Neural cell (in vitro differentiated cells): ENCODE measurements at regions not wholly inside any gene's neighbourhood (a gene's known extent, or its start where the extent isn't known, plus 50 kb on each side); places are given as distances from the start of the nearest gene placed in this dataset.

Source experiments
- H2AFZ ChIP-seq: fragments of 200-600, 300-800 bp; sonication (generic), shearing (Covaris generic); 2 replicates; pipeline ENCODE4 v1.6.0; 2014; ENCODE audit warnings: low read depth, mild to moderate bottlenecking, antibody characterized with exemption, low read length, moderate library complexity
- H3F3A ChIP-seq: fragments of 200-600 bp; shearing (Covaris generic); 2 replicates; pipeline ENCODE4 v1.6.1; 2016; ENCODE audit warnings: mild to moderate bottlenecking, moderate library complexity, mixed read lengths, antibody characterized with exemption, low read length; ENCODE audit not compliant: insufficient read depth, poor library complexity, severe bottlenecking
- H3K27ac ChIP-seq: fragments of 200-600, 300-800 bp; sonication (generic), shearing (Covaris generic); 2 replicates; pipeline ENCODE4 v1.5.1; 2014; ENCODE audit warnings: mild to moderate bottlenecking, low read length, moderate library complexity
- H3K27me3 ChIP-seq: fragments of 300-800, 200-600 bp; sonication (generic), shearing (Covaris generic); 2 replicates; pipeline ENCODE4 v1.6.0; 2014; ENCODE audit warnings: mild to moderate bottlenecking, low read depth, low read length, moderate library complexity; ENCODE audit not compliant: insufficient read depth
- H3K36me3 ChIP-seq: fragments of 300-800, 200-600 bp; sonication (generic), shearing (Covaris generic); 2 replicates; pipeline ENCODE4 v1.5.1; 2014; ENCODE audit warnings: mild to moderate bottlenecking, antibody characterized with exemption, low read length, moderate library complexity; ENCODE audit not compliant: insufficient read depth
- H3K4me2 ChIP-seq: fragments of 300-800, 200-600 bp; sonication (generic), shearing (Covaris generic); 2 replicates; pipeline ENCODE4 v1.6.0; 2014; ENCODE audit warnings: mild to moderate bottlenecking, low read length
- H3K4me3 ChIP-seq: fragments of 300-800, 200-600 bp; sonication (generic), shearing (Covaris generic); 2 replicates; pipeline ENCODE4 v1.5.1; 2014; ENCODE audit warnings: mild to moderate bottlenecking, low read length, moderate library complexity
- H3K79me2 ChIP-seq: fragments of 200-600 bp; shearing (Covaris generic); replicated peaks from 2 replicates; pipeline ENCODE4 v1.6.0; 2014; ENCODE audit warnings: mild to moderate bottlenecking, low read length, moderate library complexity; ENCODE audit not compliant: insufficient read depth
- H3K9ac ChIP-seq: fragments of 300-800, 200-600 bp; sonication (generic), shearing (Covaris generic); 2 replicates; pipeline ENCODE4 v1.6.1; 2016; ENCODE audit warnings: mild to moderate bottlenecking, low read length, mixed read lengths
- H3K9me2 ChIP-seq: fragments of 200-600 bp; shearing (Covaris generic); 2 replicates; pipeline ENCODE4 v1.6.1; 2016; ENCODE audit warnings: mild to moderate bottlenecking, low read length, mixed read lengths; ENCODE audit not compliant: insufficient read depth
- H3K9me3 ChIP-seq: fragments of 200-600, 300-800 bp; sonication (generic), shearing (Covaris generic); 2 replicates; pipeline ENCODE4 v1.6.1; 2016; ENCODE audit warnings: mild to moderate bottlenecking, mixed run types, low read length, moderate library complexity, mixed read lengths
- H4K20me1 ChIP-seq: fragments of 200-600 bp; shearing (Covaris generic); 2 replicates; pipeline ENCODE4 v1.6.1; 2016; ENCODE audit warnings: mild to moderate bottlenecking, mixed run types; ENCODE audit not compliant: insufficient read depth
- CTCF ChIP-seq: fragments of 450-650 bp; IDR thresholded peaks from 2 replicates; pipeline ENCODE4 v1.5.1; 2014; ENCODE audit warnings: antibody characterized with exemption, mild to moderate bottlenecking, moderate library complexity; ENCODE audit not compliant: poor library complexity, severe bottlenecking
- EP300 ChIP-seq: fragments of 450-650 bp; conservative IDR thresholded peaks from 2 replicates; pipeline ENCODE4 v1.6.1; 2014; ENCODE audit warnings: antibody characterized with exemption, mild to moderate bottlenecking, moderate library complexity; ENCODE audit not compliant: poor library complexity, severe bottlenecking
- EZH2 ChIP-seq: fragments of 200-600, 300-800 bp; shearing (Covaris generic), sonication (generic); IDR thresholded peaks from 2 replicates; pipeline ENCODE4 v1.6.1; 2014; ENCODE audit warnings: antibody characterized with exemption, low read length, borderline replicate concordance, mild to moderate bottlenecking; ENCODE audit not compliant: insufficient read depth, poor library complexity, severe bottlenecking
- MXI1 ChIP-seq: fragments of 450-650 bp; conservative IDR thresholded peaks from 2 replicates; pipeline ENCODE4 v1.6.1; 2014; ENCODE audit warnings: antibody characterized with exemption, mild to moderate bottlenecking; ENCODE audit not compliant: poor library complexity, severe bottlenecking
- POLR2AphosphoS5 ChIP-seq: IDR thresholded peaks from 2 replicates; pipeline ENCODE4 v1.6.1; 2012
- RAD21 ChIP-seq: fragments of 450-650 bp; conservative IDR thresholded peaks from 2 replicates; pipeline ENCODE4 v1.6.1; 2014; ENCODE audit warnings: antibody characterized with exemption, mild to moderate bottlenecking, moderate library complexity
- REST ChIP-seq: IDR thresholded peaks from 2 replicates; pipeline ENCODE4 v1.6.1; 2012; ENCODE audit warnings: borderline replicate concordance
- SMC3 ChIP-seq: fragments of 450-650 bp; conservative IDR thresholded peaks from 2 replicates; pipeline ENCODE4 v1.6.1; 2014; ENCODE audit warnings: antibody characterized with exemption, mild to moderate bottlenecking, moderate library complexity; ENCODE audit not compliant: poor library complexity
- TAF1 ChIP-seq: IDR thresholded peaks from 2 replicates; pipeline ENCODE4 v1.6.1; 2012; ENCODE audit warnings: low read depth

GRCh38 chr6:71406865-71407860 lies 118.6 kb downstream of the OGFRL1 start:
- no peak overlapping the region for H3K27ac ChIP-seq
- TF ChIP-seq MXI1: no peak
- no peak for TF ChIP-seq SMC3
- TF ChIP-seq CTCF: no peak
- TF ChIP-seq RAD21: no peak
- TF ChIP-seq EZH2: no peak

GRCh38 chr6:71408787-71409723 lies 120.4 kb downstream of the OGFRL1 start:
- Histone ChIP-seq H3K27ac (no peak overlapping the region), H3K4me3 (no peak overlapping the region), H3K9ac (no peak overlapping the region), H3K9me2 (no peaks in the 10 kb centered on the region), H3K79me2 (no peaks in the 10 kb centered on the region), H3F3A (no peaks in the 10 kb centered on the region), H2AFZ (no peak overlapping the region), H3K9me3 (no peaks in the 10 kb centered on the region), H4K20me1 (no peaks in the 10 kb centered on the region), H3K27me3 (no peaks in the 10 kb centered on the region), H3K4me2 (no peak overlapping the region), H3K36me3 (no peaks in the 10 kb centered on the region)
- TF ChIP-seq REST (no peak), POLR2AphosphoS5 (no peak), TAF1 (no peak), CTCF (no peak), RAD21 (no peak), EZH2 (no peak), MXI1 (no peak), EP300 (no peak), SMC3 (no peak)

More at GRCh38 chr6:71406865-71407860, 118.6 kb downstream of the OGFRL1 start:
- Histone ChIP-seq H4K20me1 (no peaks in the 10 kb centered on the region), H3K4me3 (no peak overlapping the region), H3K4me2 (no peak overlapping the region), H2AFZ (no peak overlapping the region), H3F3A (no peaks in the 10 kb centered on the region), H3K9ac (no peak overlapping the region), H3K36me3 (no peaks in the 10 kb centered on the region), H3K79me2 (no peaks in the 10 kb centered on the region), H3K9me2 (no peaks in the 10 kb centered on the region), H3K27me3 (no peaks in the 10 kb centered on the region), H3K9me3 (no peaks in the 10 kb centered on the region)
